ENCODE measurements at regions not wholly inside any gene's neighbourhood (a gene's known extent, or its start where the extent isn't known, plus 50 kb on each side); places are given as distances from the start of the nearest gene placed in this dataset.

- Histone ChIP-seq H3K4me3 (ENCODE audit: low read depth in 2 of 2, low read length in 2 of 2) (no peak overlapping the region), H3K27ac (ENCODE audit: low read length) (peak overlapping the region; percentile 63; the same call in 1 of the 2 replicates), H3K36me3 (ENCODE audit: control insufficient read depth, insufficient read depth, low read length) (no peaks in the 10 kb centered on the region), H3K27me3 (ENCODE audit: control insufficient read depth, insufficient read depth, low read length) (no peaks in the 10 kb centered on the region), H3K9me3 (ENCODE audit: control insufficient read depth, insufficient read depth, low read depth, low read length) (no peaks in the 10 kb centered on the region), H3K4me1 (ENCODE audit: control insufficient read depth, insufficient read depth, low read length) (peaks cover 42% of the 10 kb centered on the region)
- CTCF ChIA-PET: interaction anchor here (0.6 kb wide), 1 partner anchor 35 kb away, joined by 3 read pairs; no protein-coding TSS in a partner anchor
- POLR2A ChIA-PET: no interaction called here
- BruUV-seq (replicated peaks): no TSS peak
- TF ChIP-seq, protein P1, sequence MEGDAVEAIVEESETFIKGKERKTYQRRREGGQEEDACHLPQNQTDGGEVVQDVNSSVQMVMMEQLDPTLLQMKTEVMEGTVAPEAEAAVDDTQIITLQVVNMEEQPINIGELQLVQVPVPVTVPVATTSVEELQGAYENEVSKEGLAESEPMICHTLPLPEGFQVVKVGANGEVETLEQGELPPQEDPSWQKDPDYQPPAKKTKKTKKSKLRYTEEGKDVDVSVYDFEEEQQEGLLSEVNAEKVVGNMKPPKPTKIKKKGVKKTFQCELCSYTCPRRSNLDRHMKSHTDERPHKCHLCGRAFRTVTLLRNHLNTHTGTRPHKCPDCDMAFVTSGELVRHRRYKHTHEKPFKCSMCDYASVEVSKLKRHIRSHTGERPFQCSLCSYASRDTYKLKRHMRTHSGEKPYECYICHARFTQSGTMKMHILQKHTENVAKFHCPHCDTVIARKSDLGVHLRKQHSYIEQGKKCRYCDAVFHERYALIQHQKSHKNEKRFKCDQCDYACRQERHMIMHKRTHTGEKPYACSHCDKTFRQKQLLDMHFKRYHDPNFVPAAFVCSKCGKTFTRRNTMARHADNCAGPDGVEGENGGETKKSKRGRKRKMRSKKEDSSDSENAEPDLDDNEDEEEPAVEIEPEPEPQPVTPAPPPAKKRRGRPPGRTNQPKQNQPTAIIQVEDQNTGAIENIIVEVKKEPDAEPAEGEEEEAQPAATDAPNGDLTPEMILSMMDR (IDR thresholded peaks at IDR 0.05): no peak
- TF ChIP-seq POLR2AphosphoS5 (IDR thresholded peaks at IDR 0.05; ENCODE audit: low read depth, low read length): no peak
- TF ChIP-seq, protein P2, sequence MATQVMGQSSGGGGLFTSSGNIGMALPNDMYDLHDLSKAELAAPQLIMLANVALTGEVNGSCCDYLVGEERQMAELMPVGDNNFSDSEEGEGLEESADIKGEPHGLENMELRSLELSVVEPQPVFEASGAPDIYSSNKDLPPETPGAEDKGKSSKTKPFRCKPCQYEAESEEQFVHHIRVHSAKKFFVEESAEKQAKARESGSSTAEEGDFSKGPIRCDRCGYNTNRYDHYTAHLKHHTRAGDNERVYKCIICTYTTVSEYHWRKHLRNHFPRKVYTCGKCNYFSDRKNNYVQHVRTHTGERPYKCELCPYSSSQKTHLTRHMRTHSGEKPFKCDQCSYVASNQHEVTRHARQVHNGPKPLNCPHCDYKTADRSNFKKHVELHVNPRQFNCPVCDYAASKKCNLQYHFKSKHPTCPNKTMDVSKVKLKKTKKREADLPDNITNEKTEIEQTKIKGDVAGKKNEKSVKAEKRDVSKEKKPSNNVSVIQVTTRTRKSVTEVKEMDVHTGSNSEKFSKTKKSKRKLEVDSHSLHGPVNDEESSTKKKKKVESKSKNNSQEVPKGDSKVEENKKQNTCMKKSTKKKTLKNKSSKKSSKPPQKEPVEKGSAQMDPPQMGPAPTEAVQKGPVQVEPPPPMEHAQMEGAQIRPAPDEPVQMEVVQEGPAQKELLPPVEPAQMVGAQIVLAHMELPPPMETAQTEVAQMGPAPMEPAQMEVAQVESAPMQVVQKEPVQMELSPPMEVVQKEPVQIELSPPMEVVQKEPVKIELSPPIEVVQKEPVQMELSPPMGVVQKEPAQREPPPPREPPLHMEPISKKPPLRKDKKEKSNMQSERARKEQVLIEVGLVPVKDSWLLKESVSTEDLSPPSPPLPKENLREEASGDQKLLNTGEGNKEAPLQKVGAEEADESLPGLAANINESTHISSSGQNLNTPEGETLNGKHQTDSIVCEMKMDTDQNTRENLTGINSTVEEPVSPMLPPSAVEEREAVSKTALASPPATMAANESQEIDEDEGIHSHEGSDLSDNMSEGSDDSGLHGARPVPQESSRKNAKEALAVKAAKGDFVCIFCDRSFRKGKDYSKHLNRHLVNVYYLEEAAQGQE (IDR thresholded peaks at IDR 0.05; ENCODE audit: insufficient read depth in 1 of 2, low read depth in 2 of 2, low read length in 1 of 2): no peak
- TF ChIP-seq SIN3A (IDR thresholded peaks at IDR 0.05; ENCODE audit: borderline replicate concordance, insufficient read depth, low read depth, low read length): no peak
- no peak for TF ChIP-seq TCF7L2 (IDR thresholded peaks at IDR 0.05; ENCODE audit: low read depth, low read length)
- ATAC-seq (no peak), DNase-seq (ENCODE audit: low read depth, low spot score) (no peak)
- intact Hi-C loops (cut with micrococcal nuclease; ENCODE audit: unreplicated experiment): no loop called here
- in situ Hi-C loops (cut with HindIII; ENCODE audit: low pct_unique_long_range_greater_than_20kb, low sequenced_read_pairs): no loop called here
Measured at GRCh38 chr2:43070676-43071502, 155.5 kb downstream of the ZFP36L2 start.

DNA sequence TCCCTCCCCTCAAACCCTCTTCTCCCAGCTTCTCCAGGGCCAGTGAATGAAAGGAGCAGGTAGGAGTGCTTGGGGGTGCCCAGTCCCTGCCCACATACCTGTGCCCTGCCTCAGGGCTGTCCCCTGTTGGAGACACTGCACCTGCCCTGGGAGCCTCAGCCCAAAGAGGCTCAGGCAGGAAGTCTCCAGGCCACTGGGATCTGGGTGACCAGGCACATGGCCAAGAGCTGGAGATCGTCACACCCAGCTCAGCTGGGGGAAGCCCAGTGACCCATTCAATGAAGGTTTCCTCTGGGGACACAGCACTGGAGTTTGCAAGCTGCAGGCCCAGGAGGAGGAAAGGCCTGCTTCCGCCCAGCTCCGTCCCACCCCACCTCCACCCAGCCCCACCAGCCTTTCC, 156.4 kb downstream of the ZFP36L2 start:
- in situ Hi-C loops (cut with HindIII; ENCODE audit: low pct_unique_long_range_greater_than_20kb, low sequenced_read_pairs): no loop called here
- TF ChIP-seq, protein P2 (IDR thresholded peaks at IDR 0.05; ENCODE audit: insufficient read depth in 1 of 2, low read depth in 2 of 2, low read length in 1 of 2): no peak
- TF ChIP-seq TCF7L2 (IDR thresholded peaks at IDR 0.05; ENCODE audit: low read depth, low read length) (no peak), SIN3A (IDR thresholded peaks at IDR 0.05; ENCODE audit: borderline replicate concordance, insufficient read depth, low read depth, low read length) (no peak), POLR2AphosphoS5 (IDR thresholded peaks at IDR 0.05; ENCODE audit: low read depth, low read length) (no peak)
- TF ChIP-seq, protein P1 (IDR thresholded peaks at IDR 0.05): no peak
- DNase-seq (ENCODE audit: low read depth, low spot score) (no peak), ATAC-seq (peak; percentile 18; the same call in 1 of the 2 replicates)
- intact Hi-C loops (cut with micrococcal nuclease; ENCODE audit: unreplicated experiment): no loop called here
- no TSS peak for BruUV-seq (replicated peaks)
- ChIA-PET POLR2A (no interaction called here), CTCF (no interaction called here)
- H3K4me3 ChIP-seq (ENCODE audit: low read depth in 2 of 2, low read length in 2 of 2): no peak overlapping the region
- H3K27ac ChIP-seq (ENCODE audit: low read length): peak overlapping the region; percentile 31; the same call in 1 of the 2 replicates
- no peaks in the 10 kb centered on the region for H3K9me3 ChIP-seq (ENCODE audit: control insufficient read depth, insufficient read depth, low read depth, low read length)
- H3K27me3 ChIP-seq (ENCODE audit: control insufficient read depth, insufficient read depth, low read length): no peaks in the 10 kb centered on the region
- H3K4me1 ChIP-seq (ENCODE audit: control insufficient read depth, insufficient read depth, low read length): peaks cover 33% of the 10 kb centered on the region
- H3K36me3 ChIP-seq (ENCODE audit: control insufficient read depth, insufficient read depth, low read length): no peaks in the 10 kb centered on the region

All from Panc1 (cell line).